ENCODE measurements at regions not wholly inside any gene's neighbourhood (a gene's known extent, or its start where the extent isn't known, plus 50 kb on each side); places are given as distances from the start of the nearest gene placed in this dataset.

GRCh38 chrX:10756441-10756840 is 136.1 kb upstream of the MID1 start:
- no peak for DNase-seq (ENCODE audit: insufficient read length, low spot score)
- TF ChIP-seq CTCF (IDR thresholded peaks at IDR 0.05; ENCODE audit: insufficient read depth, missing control alignments): no peak
- FAIRE-seq: no peak

- DNase-seq (ENCODE audit: insufficient read length, low spot score): no peak
- no peak for TF ChIP-seq CTCF (IDR thresholded peaks at IDR 0.05; ENCODE audit: insufficient read depth, missing control alignments)
- FAIRE-seq: no peak
Measured at GRCh38 chrX:10759141-10759799, 138.9 kb upstream of the MID1 start.

- FAIRE-seq (no peak), DNase-seq (ENCODE audit: insufficient read length, low spot score) (no peak)
- TF ChIP-seq CTCF (IDR thresholded peaks at IDR 0.05; ENCODE audit: insufficient read depth, missing control alignments): no peak
Measured at GRCh38 chrX:10761447-10761846, 141.1 kb upstream of the MID1 start.

GRCh38 chrX:10769195-10769594 is 148.8 kb upstream of the MID1 start:
- no peak for DNase-seq (ENCODE audit: insufficient read length, low spot score)
- no peak for FAIRE-seq
- peak; percentile 25 for TF ChIP-seq CTCF (IDR thresholded peaks at IDR 0.05; ENCODE audit: insufficient read depth, missing control alignments)

- no peak for TF ChIP-seq CTCF (IDR thresholded peaks at IDR 0.05; ENCODE audit: insufficient read depth, missing control alignments)
- DNase-seq (ENCODE audit: insufficient read length, low spot score): no peak
- FAIRE-seq: no peak
Measured at GRCh38 chrX:10769696-10770619, 149.6 kb upstream of the MID1 start.

GRCh38 chrX:10773318-10773717 is 152.9 kb upstream of the MID1 start:
- no peak for FAIRE-seq
- TF ChIP-seq CTCF (IDR thresholded peaks at IDR 0.05; ENCODE audit: insufficient read depth, missing control alignments): no peak
- no peak for DNase-seq (ENCODE audit: insufficient read length, low spot score)
